ENCODE measurements at regions not wholly inside any gene's neighbourhood (a gene's known extent, or its start where the extent isn't known, plus 50 kb on each side); places are given as distances from the start of the nearest gene placed in this dataset.

- DNase-seq = no peak
These were observed 123.1 kb downstream of the RPS12 start for GRCh38 chr6:132937466-132937906.

- no peak for DNase-seq
These were observed 134.5 kb downstream of the RPS12 start for GRCh38 chr6:132948889-132949288.

GRCh38 chr6:132950566-132950965 lies 136.2 kb downstream of the RPS12 start:
- no peak for DNase-seq

DNA sequence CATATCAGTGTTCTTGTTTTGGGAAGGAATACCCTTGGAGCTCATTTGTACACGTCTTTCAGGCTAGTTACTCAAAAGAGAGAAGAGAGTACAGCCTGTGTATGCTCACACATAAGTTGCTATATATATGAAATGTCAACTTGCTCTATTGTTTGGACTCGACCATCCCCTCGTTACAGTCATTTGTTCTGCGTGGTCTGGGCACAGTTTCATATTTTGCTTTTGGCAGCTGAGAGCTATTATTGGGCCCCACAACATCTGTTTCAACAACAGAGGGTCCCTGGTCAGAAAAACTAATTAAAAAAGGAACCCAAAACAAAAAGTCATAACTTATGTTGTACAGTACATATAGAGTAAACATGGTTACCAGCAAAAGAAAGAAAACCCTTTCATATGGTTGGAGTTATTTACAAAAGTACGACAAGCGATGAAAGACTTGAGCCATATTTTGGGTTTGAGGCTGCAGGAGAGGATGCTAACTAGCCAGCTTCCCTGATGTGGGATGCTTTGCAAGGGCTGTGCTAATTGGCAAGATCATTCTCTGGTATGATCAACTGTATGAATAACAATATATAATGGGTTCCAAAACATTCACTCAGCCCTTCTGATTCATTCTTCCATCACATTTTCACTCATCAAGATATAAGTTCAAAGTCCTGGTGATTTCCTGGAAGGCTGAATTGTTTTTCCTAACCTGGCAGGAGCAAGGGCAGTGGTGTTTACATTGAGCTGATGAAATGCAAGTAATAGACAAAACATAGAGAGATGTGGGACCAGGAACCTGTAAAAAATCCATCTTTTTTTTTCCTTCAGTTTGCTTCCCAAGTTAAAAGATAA lies 137.9 kb downstream of the RPS12 start:
- DNase-seq = no peak

GRCh38 chr6:132952986-132953385 lies 138.6 kb downstream of the RPS12 start:
- no peak for DNase-seq

- no peak for DNase-seq
These were observed 139.9 kb downstream of the RPS12 start for GRCh38 chr6:132954222-132954621.

GRCh38 chr6:132954936-132955335 lies 140.6 kb downstream of the RPS12 start:
- no peak for DNase-seq

DNA sequence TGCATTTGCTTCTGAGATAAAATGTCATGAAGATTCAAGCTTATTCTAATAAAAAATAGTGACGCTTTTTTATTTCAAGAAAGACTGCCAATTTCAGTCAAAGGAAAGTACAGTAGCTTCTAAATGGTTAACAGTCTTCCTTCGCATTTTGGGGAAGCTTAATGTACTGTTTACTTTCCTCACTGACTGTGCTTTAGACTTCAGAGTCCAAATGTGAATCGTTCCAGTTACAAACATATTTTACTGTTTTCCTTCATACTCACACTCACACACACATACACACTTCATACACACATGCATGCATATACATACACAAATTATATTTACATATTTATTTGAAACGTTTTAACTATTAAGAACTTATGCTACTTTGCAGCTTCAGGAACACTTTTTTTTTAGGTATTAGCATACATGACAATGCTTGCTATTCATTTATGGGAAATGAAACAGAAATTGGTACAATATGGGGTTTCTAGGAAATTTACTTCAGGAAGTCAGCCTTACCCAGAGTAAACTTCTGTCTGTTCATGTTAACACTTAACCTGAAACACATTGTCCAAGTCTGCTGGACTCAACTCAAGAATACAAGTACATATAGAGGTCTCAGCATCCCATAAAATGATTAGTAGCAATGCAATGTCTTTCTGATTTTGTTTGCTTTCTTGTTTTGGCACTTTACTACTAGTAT lies 145.4 kb downstream of the RPS12 start:
- no peak for DNase-seq

GRCh38 chr6:132960720-132961119 lies 146.4 kb downstream of the RPS12 start:
- DNase-seq = no peak

GRCh38 chr6:132961122-132961521 lies 146.8 kb downstream of the RPS12 start:
- no peak for DNase-seq

- no peak for DNase-seq
These were observed 147.2 kb downstream of the RPS12 start for GRCh38 chr6:132961610-132962009.

GRCh38 chr6:132962936-132963868 lies 148.8 kb downstream of the RPS12 start:
- DNase-seq = peak in 7 of 14 donors; percentile 0 to 23 (median 4)

GRCh38 chr6:132964101-132964867 lies 149.9 kb downstream of the RPS12 start:
- no peak for DNase-seq

DNA sequence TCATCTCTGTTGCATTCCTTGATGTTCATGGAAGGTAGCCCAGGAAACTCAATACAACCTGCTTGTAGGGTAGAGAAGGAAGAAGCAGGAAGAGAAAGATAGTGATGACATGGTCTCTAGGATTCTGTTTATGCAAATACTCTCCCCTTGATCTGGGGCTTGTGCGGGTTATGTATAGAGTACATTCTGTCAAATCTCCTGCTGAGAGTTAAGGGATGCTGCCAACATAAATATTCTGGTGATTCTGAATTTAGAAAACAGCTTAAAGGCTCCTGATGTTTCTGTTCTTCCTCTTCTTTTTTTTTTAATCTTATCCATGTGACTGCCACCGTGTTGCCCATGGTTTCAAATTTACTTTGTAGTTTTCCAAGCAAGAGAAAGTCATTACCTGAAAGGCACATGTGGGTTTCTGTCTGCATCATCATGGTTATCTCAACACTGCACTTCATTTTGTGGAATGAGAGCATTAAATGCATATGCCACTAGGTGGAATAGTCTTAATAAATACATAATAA lies 150.6 kb downstream of the RPS12 start:
- no peak for DNase-seq

DNA sequence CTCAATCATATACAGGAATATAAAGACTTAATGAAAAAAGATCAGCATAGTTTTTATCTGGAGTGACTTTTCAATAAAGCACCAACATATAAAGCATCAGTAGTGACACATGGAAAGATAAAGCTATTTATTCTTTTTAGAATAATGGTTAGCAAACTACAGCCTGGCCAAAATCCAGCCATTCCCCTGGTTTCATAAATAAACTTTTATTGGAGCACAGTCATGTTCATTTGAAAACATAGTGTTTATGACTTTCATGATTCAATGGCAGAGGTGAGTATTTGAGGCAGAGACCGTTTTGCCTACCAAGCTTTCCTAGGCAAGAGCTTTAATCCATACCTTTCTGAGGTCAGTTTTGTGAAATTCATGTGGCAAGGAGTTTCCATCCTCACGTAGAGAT lies 153.5 kb downstream of the RPS12 start:
- DNase-seq = no peak

DNA sequence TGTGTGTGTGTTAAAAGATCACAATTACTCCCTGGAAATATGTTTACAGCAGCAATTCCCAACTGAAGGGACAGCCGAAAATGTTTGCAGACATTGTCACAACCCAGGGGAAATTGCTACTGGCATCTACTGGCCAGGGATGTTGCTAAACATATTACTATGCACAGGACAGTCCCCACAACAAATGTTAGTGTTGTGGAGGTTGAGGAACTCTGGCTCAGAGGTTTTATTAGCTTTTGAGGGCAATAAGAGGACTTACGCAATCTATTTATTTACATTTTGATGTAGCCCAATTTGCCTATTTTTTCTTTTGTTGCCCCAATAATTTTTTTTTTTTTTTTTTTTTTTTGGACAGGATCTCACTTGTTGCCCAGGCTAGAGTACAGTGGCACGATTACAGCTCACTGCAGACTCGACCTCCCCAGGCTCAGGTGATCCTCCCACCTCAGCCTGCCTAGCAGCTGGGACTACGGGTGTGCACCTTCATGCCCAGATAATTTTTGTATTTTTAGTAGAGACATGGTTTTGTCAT lies 154.1 kb downstream of the RPS12 start:
- no peak for DNase-seq

GRCh38 chr6:132969196-132969595 lies 154.8 kb downstream of the RPS12 start:
- DNase-seq = no peak

- no peak for DNase-seq
These were observed 157.3 kb downstream of the RPS12 start for GRCh38 chr6:132971676-132972075.

DNA sequence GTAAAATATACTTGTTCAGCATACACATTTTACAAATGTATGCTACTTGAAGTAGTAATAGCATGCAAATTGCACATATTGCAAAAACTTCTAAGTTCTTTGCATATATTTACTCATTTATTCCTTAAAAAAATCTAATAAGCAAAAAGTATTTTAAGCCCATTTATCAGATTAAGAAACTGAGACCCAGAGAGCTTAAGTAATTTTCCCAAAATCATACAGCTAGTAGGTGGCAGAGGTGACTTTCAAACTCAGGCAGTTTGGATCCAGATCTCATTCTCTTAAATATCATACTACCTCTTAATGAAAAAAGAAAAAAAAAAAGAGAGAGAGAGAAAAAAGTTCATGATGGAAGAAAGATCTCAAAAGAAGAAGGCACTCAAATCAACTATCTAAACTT lies 157.9 kb downstream of the RPS12 start:
- no peak for DNase-seq

- no peak for DNase-seq
These were observed 158.6 kb downstream of the RPS12 start for GRCh38 chr6:132972971-132973370.

GRCh38 chr6:132973514-132973993 lies 159.2 kb downstream of the RPS12 start:
- DNase-seq = no peak
